ENCODE measurements at regions not wholly inside any gene's neighbourhood (a gene's known extent, or its start where the extent isn't known, plus 50 kb on each side); places are given as distances from the start of the nearest gene placed in this dataset.

GRCh38 chr1:34657266-34657665, 97.6 kb upstream of the GJB5 start:
- TF ChIP-seq EZH2 (IDR thresholded peaks at IDR 0.05; ENCODE audit: borderline replicate concordance, low read depth, low read length, severe bottlenecking) = no peak
- TF ChIP-seq CTCF (IDR thresholded peaks at IDR 0.05; ENCODE audit: borderline replicate concordance, extremely low read depth, low read length, poor library complexity, severe bottlenecking) = no peak

Measured in DND-41 (cell line).